ENCODE measurements at regions not wholly inside any gene's neighbourhood (a gene's known extent, or its start where the extent isn't known, plus 50 kb on each side); places are given as distances from the start of the nearest gene placed in this dataset.
A peak's percentile ranks its signal among the peaks of the same experiment; 100 is the strongest.
"Not testable (repeated sequence)": the region's sequence is repeated elsewhere in the genome, so short reads cannot be mapped to it uniquely, and the experiment has no call there.

DNA sequence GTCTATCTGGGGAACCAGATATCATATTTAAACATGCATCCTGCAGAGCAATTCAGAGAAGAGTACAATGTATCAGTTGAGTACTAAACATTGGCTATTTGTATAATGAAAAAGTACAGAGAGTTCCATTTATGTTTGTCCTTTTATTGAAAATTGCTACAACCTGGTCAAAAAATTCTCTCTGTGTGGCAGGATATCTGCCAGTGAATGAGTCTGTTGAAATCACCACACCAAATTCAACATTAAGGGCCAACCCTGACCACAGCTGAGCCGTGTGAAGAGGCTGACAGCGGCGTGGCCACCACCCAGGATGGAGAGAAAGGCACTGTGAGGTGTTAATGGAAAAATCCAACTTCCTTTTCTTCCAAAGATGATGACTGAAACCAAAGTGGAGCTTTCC is 422.7 kb upstream of the PIK3R1 start:
- TF ChIP-seq CTCF (IDR thresholded peaks at IDR 0.05; ENCODE audit: insufficient read depth, low read length), result no peak
- no peak overlapping the region for H3K4me3 ChIP-seq (ENCODE audit: low read depth, low read length)
- DNase-seq (ENCODE audit: low read depth), result peak; percentile 49

DNA sequence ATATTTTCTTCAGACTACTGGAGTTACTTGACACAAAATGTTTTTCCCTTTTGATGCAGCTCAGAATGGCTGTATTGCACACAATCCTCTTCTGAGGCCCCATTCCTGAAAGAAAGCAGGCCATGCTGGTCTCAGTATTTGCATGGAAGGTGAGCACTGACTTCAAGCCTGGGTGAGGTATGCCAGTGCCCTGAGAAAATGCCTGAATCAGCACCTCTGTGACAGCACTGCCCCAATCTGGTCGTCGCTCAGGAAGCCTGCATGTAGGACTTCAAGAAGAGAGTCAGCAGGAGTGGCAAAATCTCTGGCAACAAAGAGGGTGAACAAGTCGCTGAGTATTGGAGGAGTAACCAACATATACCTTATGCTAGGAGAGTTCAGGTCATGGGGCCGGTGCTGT is 425.2 kb upstream of the PIK3R1 start:
- no peak for DNase-seq (ENCODE audit: low read depth)
- no peak for TF ChIP-seq CTCF (IDR thresholded peaks at IDR 0.05; ENCODE audit: insufficient read depth, low read length)
- no peak overlapping the region for H3K4me3 ChIP-seq (ENCODE audit: low read depth, low read length)

DNA sequence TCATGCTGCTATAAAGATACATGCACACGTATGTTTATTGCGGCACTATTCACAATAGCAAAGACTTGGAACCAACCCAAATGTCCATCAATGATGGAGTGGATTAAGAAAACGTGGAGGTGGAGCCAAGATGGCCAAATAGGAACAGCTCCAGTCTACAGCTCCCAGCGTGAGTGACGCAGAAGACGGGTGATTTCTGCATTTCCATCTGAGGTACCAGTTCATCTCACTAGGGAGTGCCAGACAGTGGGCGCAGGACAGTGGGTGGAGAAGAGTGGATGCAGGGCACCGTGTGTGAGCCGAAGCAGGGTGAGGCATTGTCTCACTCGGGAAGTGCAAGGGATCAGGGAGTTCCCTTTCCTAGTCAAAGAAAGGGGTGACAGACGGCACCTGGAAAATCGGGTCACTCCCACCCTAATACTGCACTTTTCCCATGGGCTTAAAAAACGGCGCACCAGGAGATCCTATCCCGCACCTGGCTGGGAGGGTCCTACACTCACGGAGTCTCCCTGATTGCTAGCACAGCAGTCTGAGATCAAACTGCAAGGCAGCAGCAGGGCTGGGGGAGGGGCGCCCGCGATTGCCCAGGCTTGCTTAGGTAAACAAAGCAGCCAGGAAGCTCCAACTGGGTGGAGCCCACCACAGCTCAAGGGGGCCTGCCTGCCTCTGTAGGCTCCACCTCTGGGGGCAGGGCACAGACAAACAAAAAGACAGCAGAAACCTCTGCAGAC is 435.5 kb upstream of the PIK3R1 start:
- not testable (repeated sequence) for DNase-seq (ENCODE audit: low read depth); H3K4me3 ChIP-seq (ENCODE audit: low read depth, low read length)

- TF ChIP-seq CTCF (IDR thresholded peaks at IDR 0.05; ENCODE audit: insufficient read depth, low read length), result no peak
- DNase-seq (ENCODE audit: low read depth), result no peak
- no peak overlapping the region for H3K4me3 ChIP-seq (ENCODE audit: low read depth, low read length)
Measured at GRCh38 chr5:67774786-67775185, 440.8 kb upstream of the PIK3R1 start.

DNA sequence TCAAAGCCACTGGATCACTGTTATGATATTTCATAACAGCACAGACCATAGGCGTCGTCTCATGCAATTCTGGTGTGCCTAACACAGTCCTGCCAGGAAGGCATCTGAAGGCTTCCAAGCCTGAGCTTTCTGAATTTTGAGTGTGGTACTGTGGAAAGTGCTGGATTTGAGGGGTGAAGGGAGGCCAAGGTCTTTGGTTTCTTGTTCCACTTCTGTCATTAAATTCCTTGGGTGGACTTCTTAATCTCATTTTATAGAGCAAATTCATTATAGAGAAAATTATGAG is 441.3 kb upstream of the PIK3R1 start:
- no peak for TF ChIP-seq CTCF (IDR thresholded peaks at IDR 0.05; ENCODE audit: insufficient read depth, low read length)
- peak; percentile 79 for DNase-seq (ENCODE audit: low read depth)

GRCh38 chr5:67773411-67774266 is 441.9 kb upstream of the PIK3R1 start:
- TF ChIP-seq CTCF (IDR thresholded peaks at IDR 0.05; ENCODE audit: insufficient read depth, low read length), result no peak
- no peak overlapping the region for H3K4me3 ChIP-seq (ENCODE audit: low read depth, low read length)
- DNase-seq (ENCODE audit: low read depth), result peak; percentile 79

More for the DNA sequence above, 441.3 kb upstream of the PIK3R1 start:
- H3K4me3 ChIP-seq (ENCODE audit: low read depth, low read length), result no peak overlapping the region

- H3K4me3 ChIP-seq (ENCODE audit: low read depth, low read length), result no peak overlapping the region
- DNase-seq (ENCODE audit: low read depth), result no peak
- TF ChIP-seq CTCF (IDR thresholded peaks at IDR 0.05; ENCODE audit: insufficient read depth, low read length), result no peak
Measured at GRCh38 chr5:67771791-67772190, 443.8 kb upstream of the PIK3R1 start.

All from fibroblast of the aortic adventitia (primary cell).